GM23338 (cell line): ENCODE measurements at regions not wholly inside any gene's neighbourhood (a gene's known extent, or its start where the extent isn't known, plus 50 kb on each side); places are given as distances from the start of the nearest gene placed in this dataset.

Experiments used
- ATAC-seq: fragments of 200-7000 bp; cut with Tn5 transposase; 3 replicates; pipeline ENCODE4 v1.9.1; 2020
- DNase-seq: peaks from one replicate; pipeline ENCODE4 v3.0.0-alpha.2; 2015; ENCODE audit warnings: low spot score
- H2AFZ ChIP-seq: fragments of 200-600 bp; sonication (generic); 2 replicates; pipeline ENCODE4 v1.8.0; 2016; ENCODE audit warnings: antibody characterized with exemption, mild to moderate bottlenecking, moderate library complexity
- H3F3A ChIP-seq: fragments of 200-600 bp; sonication (generic); replicated peaks from 2 replicates; pipeline ENCODE4 v1.8.0; 2017; ENCODE audit warnings: antibody characterized with exemption, mixed run types, low read depth
- H3K27ac ChIP-seq: fragments of 200-600 bp; sonication (generic); 2 replicates; pipeline ENCODE4 v1.6.1; 2016; ENCODE audit warnings: low read depth
- H3K27me3 ChIP-seq: fragments of 200-600 bp; sonication (generic); 2 replicates; pipeline ENCODE4 v1.8.0; 2016; ENCODE audit warnings: mild to moderate bottlenecking, mixed run types, moderate library complexity; ENCODE audit not compliant: insufficient read depth
- H3K36me3 ChIP-seq: fragments of 200-600 bp; sonication (generic); 2 replicates; pipeline ENCODE4 v1.8.0; 2016; ENCODE audit warnings: mild to moderate bottlenecking; ENCODE audit not compliant: insufficient read depth
- H3K4me1 ChIP-seq: fragments of 200-600 bp; sonication (generic); 2 replicates; pipeline ENCODE4 v1.8.0; 2016; ENCODE audit warnings: mild to moderate bottlenecking, moderate library complexity; ENCODE audit not compliant: insufficient read depth
- H3K4me2 ChIP-seq: fragments of 200-600 bp; sonication (generic); 2 replicates; pipeline ENCODE4 v1.7.1; 2017; ENCODE audit warnings: mixed run types
- H3K4me3 ChIP-seq: fragments of 200-600 bp; sonication (generic); 2 replicates; pipeline ENCODE4 v1.6.1; 2016; ENCODE audit warnings: mixed run types
- H3K79me2 ChIP-seq: fragments of 200-600 bp; sonication (generic); replicated peaks from 2 replicates; pipeline ENCODE4 v1.8.0; 2017; ENCODE audit warnings: mild to moderate bottlenecking; ENCODE audit not compliant: insufficient read depth
- H3K9me2 ChIP-seq: fragments of 200-600 bp; sonication (generic); 2 replicates; pipeline ENCODE4 v1.8.0; 2017; ENCODE audit not compliant: insufficient read depth
- H4K20me1 ChIP-seq: fragments of 200-600 bp; sonication (generic); replicated peaks from 2 replicates; pipeline ENCODE4 v1.8.0; 2017; ENCODE audit warnings: mild to moderate bottlenecking; ENCODE audit not compliant: insufficient read depth
- H3K27ac Mint-ChIP-seq: 2 replicates; pipeline ENCODE4 v1.8.0; 2020; ENCODE audit warnings: inconsistent platforms, mild to moderate bottlenecking, moderate library complexity, mixed read lengths
- H3K27me3 Mint-ChIP-seq: 3 replicates; pipeline ENCODE4 v1.8.0; 2022; ENCODE audit warnings: low read depth, mild to moderate bottlenecking, moderate library complexity, mixed read lengths, inconsistent platforms; ENCODE audit not compliant: insufficient read depth, poor library complexity
- H3K36me3 Mint-ChIP-seq: 3 replicates; pipeline ENCODE4 v1.8.0; 2021; ENCODE audit warnings: low read depth, mild to moderate bottlenecking, inconsistent platforms, moderate library complexity, mixed read lengths
- H3K4me1 Mint-ChIP-seq: 3 replicates; pipeline ENCODE4 v1.8.0; 2020; ENCODE audit warnings: mild to moderate bottlenecking, inconsistent platforms, mixed read lengths
- H3K4me3 Mint-ChIP-seq: 3 replicates; pipeline ENCODE4 v1.8.0; 2021; ENCODE audit warnings: moderate library complexity, mild to moderate bottlenecking, inconsistent platforms, mixed read lengths
- H3K9me3 Mint-ChIP-seq: 3 replicates; pipeline ENCODE4 v1.8.0; 2020; ENCODE audit warnings: moderate library complexity, mild to moderate bottlenecking, inconsistent platforms, mixed read lengths
- CREB1 ChIP-seq: fragments of 250-450 bp; sonication (Bioruptor Pico); IDR thresholded peaks from 2 replicates; pipeline ENCODE4 v1.5.0; 2020; ENCODE audit warnings: low read depth, mild to moderate bottlenecking, moderate library complexity
- CTCF ChIP-seq, 2 experiments: fragments of 200-600 bp in 1 of 2; sonication (generic) in 1 of 2; conservative IDR thresholded peaks; 2 replicates each; pipeline versions ENCODE4 v1.5.1 to v1.6.1; 2016 to 2017; ENCODE audit warnings: antibody characterized with exemption in 2 of 2, low read depth in 2 of 2, mild to moderate bottlenecking in 2 of 2, moderate library complexity in 1 of 2
- EZH2 ChIP-seq: fragments of 200-600 bp; sonication (generic); IDR thresholded peaks from one replicate; pipeline ENCODE4 v1.8.0; 2017; ENCODE audit warnings: antibody characterized with exemption, mild to moderate bottlenecking, low read depth; ENCODE audit not compliant: unreplicated experiment
- EZH2phosphoT487 ChIP-seq: fragments of 200-600 bp; sonication (generic); IDR thresholded peaks from one replicate; pipeline ENCODE4 v1.8.1; 2018; ENCODE audit warnings: antibody characterized with exemption; ENCODE audit not compliant: unreplicated experiment
- JUNB ChIP-seq: IDR thresholded peaks from one replicate; pipeline ENCODE4 v1.6.1; 2016; ENCODE audit warnings: antibody characterized with exemption; ENCODE audit not compliant: unreplicated experiment
- NANOG ChIP-seq: IDR thresholded peaks from 2 replicates; pipeline ENCODE4 v1.6.1; 2016; ENCODE audit warnings: antibody characterized with exemption, borderline replicate concordance
- STAT1 ChIP-seq: IDR thresholded peaks from one replicate; pipeline ENCODE4 v1.6.1; 2016; ENCODE audit warnings: antibody characterized with exemption; ENCODE audit not compliant: unreplicated experiment
- ZNF114 ChIP-seq: fragments of 250-450 bp; sonication (Bioruptor Pico); IDR thresholded peaks from 2 replicates; pipeline ENCODE4 v1.5.0; 2020; ENCODE audit warnings: mild to moderate bottlenecking, moderate library complexity
- ZNF331 ChIP-seq: fragments of 250-450 bp; sonication (Bioruptor Pico); IDR thresholded peaks from 2 replicates; pipeline ENCODE4 v1.5.0; 2020; ENCODE audit warnings: low read depth, mild to moderate bottlenecking, moderate library complexity
- ZNF462 ChIP-seq: fragments of 250-450 bp; sonication (Bioruptor Pico); IDR thresholded peaks from 2 replicates; pipeline ENCODE4 v1.5.0; 2020; ENCODE audit warnings: mild to moderate bottlenecking, moderate library complexity

GRCh38 chr13:53601113-53601512 is 572.5 kb downstream of the OLFM4 start:
- H3K4me2 ChIP-seq: no peak overlapping the region
- no peaks in the 10 kb centered on the region for H3K9me3 Mint-ChIP-seq
- no peak for ATAC-seq

GRCh38 chr13:53605326-53605725 is 576.7 kb downstream of the OLFM4 start:
- Mint-ChIP-seq H3K36me3 (no peaks in the 10 kb centered on the region), H3K4me3 (no peak overlapping the region), H3K9me3 (no peaks in the 10 kb centered on the region), H3K27me3 (peaks cover 6% of the 10 kb centered on the region), H3K4me1 (peaks cover 5% of the 10 kb centered on the region; the same call in 2 of the 3 replicates), H3K27ac (no peak overlapping the region)
- DNase-seq: no peak
- no peak for ATAC-seq
- Histone ChIP-seq H3K9me2 (peaks cover 5% of the 10 kb centered on the region; the same call in 1 of the 2 replicates), H2AFZ (no peak overlapping the region), H3K79me2 (no peaks in the 10 kb centered on the region), H4K20me1 (no peaks in the 10 kb centered on the region), H3K4me3 (no peak overlapping the region), H3K4me2 (no peak overlapping the region), H3K36me3 (no peaks in the 10 kb centered on the region), H3F3A (no peaks in the 10 kb centered on the region), H3K27me3 (no peaks in the 10 kb centered on the region), H3K4me1 (no peaks in the 10 kb centered on the region; the same call in 1 of the 2 replicates), H3K27ac (no peak overlapping the region)
- TF ChIP-seq ZNF462 (CRISPR knock-in tag): no peak
- no peak for TF ChIP-seq CREB1 (CRISPR knock-in tag)
- TF ChIP-seq ZNF114 (CRISPR knock-in tag): no peak
- no peak for TF ChIP-seq EZH2phosphoT487
- no peak for TF ChIP-seq EZH2
- no peak for TF ChIP-seq ZNF331 (CRISPR knock-in tag)
- no peak for TF ChIP-seq STAT1

More at GRCh38 chr13:53601113-53601512, 572.5 kb downstream of the OLFM4 start:
- Histone ChIP-seq H2AFZ (no peak overlapping the region), H3K4me1 (no peaks in the 10 kb centered on the region), H3K36me3 (no peaks in the 10 kb centered on the region), H3K27me3 (no peaks in the 10 kb centered on the region), H3K27ac (no peak overlapping the region), H3K4me3 (no peak overlapping the region), H3K79me2 (no peaks in the 10 kb centered on the region), H3F3A (no peaks in the 10 kb centered on the region), H4K20me1 (no peaks in the 10 kb centered on the region), H3K9me2 (peaks cover 5% of the 10 kb centered on the region; the same call in 1 of the 2 replicates)
- no peak for DNase-seq
- Mint-ChIP-seq H3K27me3 (peaks cover 1% of the 10 kb centered on the region), H3K27ac (no peak overlapping the region), H3K36me3 (no peaks in the 10 kb centered on the region), H3K4me1 (no peaks in the 10 kb centered on the region), H3K4me3 (no peak overlapping the region)
- no peak for TF ChIP-seq ZNF331 (CRISPR knock-in tag)
- no peak for TF ChIP-seq JUNB
- TF ChIP-seq NANOG: no peak
- TF ChIP-seq CTCF (conservative IDR thresholded peaks at IDR 0.05; ENCODE audit: low read depth in 2 of 2): no peak
- TF ChIP-seq EZH2: no peak
- TF ChIP-seq STAT1: no peak
